GM18907 (cell line): ENCODE measurements at regions not wholly inside any gene's neighbourhood (a gene's known extent, or its start where the extent isn't known, plus 50 kb on each side); places are given as distances from the start of the nearest gene placed in this dataset.
"Not testable (repeated sequence)": the region's sequence is repeated elsewhere in the genome, so short reads cannot be mapped to it uniquely, and the experiment has no call there.

ENCODE experiments used
- ATAC-seq: cut with Tn5 transposase; IDR thresholded peaks from one replicate; pipeline ENCODE4 v1.9.1; 2021; ENCODE audit warnings: mild to moderate bottlenecking, moderate library complexity; ENCODE audit not compliant: unreplicated experiment

GRCh38 chr3:127420829-127421228 lies 133.0 kb upstream of the PRR20G start:
- ATAC-seq: no peak

- no peak for ATAC-seq
Measured at GRCh38 chr3:127419641-127420553, 132.1 kb upstream of the PRR20G start.

GRCh38 chr3:127419182-127419581 lies 131.3 kb upstream of the PRR20G start:
- ATAC-seq: no peak

- ATAC-seq: no peak
Measured at GRCh38 chr3:127418560-127419147, 130.8 kb upstream of the PRR20G start.

DNA sequence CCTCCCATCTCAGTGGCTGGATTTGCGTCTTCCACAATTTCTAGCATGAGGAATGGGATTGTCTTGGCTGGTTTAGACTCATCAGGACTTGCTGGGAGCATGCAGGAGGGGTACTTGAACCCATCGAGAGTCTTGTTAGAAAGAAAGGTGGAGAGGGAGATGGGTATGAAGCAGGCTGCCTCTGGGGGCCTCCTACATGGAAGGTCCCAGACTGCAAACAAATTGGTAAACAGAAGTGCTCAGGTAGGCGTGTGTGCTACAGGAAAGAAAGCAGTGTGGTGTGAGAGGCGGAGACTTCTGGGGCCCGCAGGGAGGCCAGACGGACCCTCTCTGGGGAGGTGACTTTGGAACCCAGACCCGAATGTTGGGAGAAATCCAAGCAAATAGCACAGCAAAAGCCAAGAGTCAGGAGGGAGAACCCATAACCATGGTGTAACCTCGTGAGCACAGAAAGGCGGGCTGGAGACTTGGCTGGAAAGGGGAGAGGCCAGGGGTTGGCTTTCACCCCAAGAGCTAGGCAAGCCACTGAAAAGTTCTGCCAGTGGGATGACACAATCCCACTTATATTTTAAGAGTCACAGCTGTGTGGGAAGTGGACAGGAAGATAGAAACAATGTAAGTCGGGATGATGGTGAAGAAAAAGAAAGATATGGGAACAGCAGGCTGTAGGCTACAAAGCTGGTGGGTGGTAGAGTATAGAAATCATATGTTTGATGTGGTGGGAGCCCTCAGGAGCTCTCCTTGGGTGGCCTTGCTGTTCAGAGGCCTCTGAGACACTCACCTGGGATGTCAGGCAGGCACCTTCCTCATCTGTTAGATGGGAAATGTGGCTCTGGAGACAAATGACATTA lies 130.1 kb upstream of the PRR20G start:
- no peak for ATAC-seq

DNA sequence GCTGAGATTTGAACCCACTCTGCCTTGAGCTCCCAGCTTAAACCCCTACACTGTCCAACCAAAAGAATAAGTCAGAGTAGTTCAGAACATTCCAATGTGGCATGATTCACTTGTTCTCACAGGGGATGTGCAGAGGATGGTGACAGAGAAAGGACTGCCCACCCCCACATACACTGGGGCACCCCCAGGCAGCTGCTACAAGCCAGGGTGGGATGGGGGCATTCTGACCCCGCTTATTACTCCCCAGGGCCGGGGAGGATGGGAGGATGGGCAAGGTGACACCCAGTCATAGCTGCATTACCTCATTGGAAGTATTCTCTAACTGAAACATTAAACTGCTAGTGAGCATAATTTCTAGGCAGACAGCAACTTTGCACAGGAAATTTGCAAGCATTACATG lies 126.0 kb upstream of the PRR20G start:
- ATAC-seq: no peak

DNA sequence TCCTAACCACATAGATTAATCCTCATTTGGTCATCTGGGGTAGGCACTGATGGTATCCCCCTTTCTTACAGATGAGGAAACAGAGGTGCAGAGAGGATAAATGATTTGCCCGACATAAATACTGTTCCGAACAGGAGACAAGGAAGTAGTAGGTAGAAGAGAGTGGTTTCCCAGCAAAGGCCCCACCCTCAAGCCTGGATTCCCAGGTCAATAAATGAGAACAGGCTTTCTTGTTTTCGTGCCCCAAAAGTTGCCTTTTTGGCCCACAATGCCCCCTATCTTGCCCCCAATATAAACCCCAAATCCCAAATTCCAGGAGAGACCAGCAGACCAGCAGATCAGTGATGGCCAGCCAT lies 125.5 kb upstream of the PRR20G start:
- no peak for ATAC-seq

- ATAC-seq: no peak
Measured at GRCh38 chr3:127412578-127413317, 124.9 kb upstream of the PRR20G start.

GRCh38 chr3:127411875-127412274 lies 124.0 kb upstream of the PRR20G start:
- not testable (repeated sequence) for ATAC-seq

DNA sequence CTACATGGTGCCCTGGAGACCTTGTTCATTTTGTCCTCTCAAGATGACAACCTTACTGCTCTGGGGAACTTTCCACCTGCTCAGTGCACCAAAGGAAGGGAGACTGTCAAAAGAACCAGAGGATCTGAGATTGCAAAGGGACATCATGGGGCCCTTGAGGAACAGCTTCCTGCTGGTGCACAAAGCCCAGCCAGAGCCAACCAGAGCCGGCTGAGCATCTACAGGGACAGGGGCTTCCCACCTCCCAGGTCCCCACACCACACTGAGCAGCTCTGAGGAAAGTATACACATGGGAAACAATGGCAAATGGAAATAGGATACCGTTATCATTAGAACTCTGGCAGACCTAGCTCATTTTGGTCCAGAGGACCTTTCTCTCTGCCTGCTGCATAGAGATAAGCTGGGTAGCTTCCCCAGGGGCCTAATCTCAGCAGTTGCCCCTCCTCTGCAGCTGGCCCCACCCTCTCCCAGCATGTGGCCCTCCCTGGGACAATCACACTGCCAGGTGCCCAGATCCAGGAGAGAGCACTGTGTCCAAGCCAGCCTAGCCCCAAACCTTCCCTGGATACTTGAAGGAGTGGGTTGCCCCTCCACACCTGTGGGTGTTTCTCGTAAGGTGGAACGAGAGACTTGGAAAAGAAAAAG lies 123.4 kb upstream of the PRR20G start:
- no peak for ATAC-seq

DNA sequence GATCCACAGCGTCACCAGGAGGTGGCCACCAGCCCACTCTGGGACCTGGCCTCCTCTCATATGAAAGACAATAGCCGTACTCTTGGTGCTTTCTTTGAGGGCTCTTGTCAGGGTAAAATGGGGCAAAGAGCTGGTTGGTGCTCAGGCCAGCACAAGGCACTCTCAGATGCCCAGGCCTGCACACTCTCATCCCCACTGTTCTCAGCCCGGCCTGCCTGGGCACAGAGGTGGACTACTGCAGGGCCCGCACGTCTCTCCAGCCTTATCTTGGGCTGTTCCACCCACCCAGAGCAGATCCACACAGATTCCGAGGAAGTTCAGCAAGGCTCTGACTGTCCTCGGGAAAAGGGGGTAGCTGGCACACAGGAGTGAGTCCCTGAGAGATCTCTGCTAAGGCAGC lies 122.8 kb upstream of the PRR20G start:
- no peak for ATAC-seq

GRCh38 chr3:127410137-127410488 lies 122.3 kb upstream of the PRR20G start:
- ATAC-seq: no peak

DNA sequence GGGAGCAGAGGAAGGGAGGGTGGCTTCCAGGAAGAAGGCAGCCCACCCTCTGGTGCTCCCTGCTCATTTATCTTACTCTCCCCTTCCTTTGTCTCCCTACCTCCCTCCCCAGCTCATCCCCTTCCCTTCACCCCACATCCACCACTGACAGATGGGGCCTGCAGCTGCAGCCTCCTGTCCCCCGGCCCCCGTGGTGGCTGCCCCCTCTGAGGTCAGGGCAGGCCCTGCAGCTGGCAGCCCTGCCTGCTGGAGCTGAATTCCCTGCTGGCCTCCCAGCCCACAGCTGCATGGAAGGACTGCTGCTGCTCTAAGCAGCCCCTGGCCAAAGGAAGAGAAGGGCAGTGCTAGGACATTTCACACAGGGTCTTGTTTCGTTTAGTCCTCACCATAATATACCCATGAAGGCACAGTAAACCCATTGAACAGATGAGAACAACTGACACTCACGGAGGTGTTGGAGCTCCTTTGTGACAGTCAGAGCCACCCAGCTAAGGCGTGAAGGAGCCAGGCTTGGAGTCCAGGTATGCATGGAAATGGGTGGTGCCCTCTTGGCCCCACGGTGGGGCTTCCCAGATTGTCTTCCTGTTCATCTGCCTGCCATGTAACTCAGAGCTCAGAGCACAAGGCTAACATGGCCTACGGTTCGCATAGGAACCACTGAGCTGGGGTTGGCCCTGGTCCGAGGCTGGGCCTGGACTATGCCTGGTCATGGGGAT lies 121.7 kb upstream of the PRR20G start:
- ATAC-seq: no peak

GRCh38 chr3:127408684-127409420 lies 121.0 kb upstream of the PRR20G start:
- ATAC-seq: no peak

DNA sequence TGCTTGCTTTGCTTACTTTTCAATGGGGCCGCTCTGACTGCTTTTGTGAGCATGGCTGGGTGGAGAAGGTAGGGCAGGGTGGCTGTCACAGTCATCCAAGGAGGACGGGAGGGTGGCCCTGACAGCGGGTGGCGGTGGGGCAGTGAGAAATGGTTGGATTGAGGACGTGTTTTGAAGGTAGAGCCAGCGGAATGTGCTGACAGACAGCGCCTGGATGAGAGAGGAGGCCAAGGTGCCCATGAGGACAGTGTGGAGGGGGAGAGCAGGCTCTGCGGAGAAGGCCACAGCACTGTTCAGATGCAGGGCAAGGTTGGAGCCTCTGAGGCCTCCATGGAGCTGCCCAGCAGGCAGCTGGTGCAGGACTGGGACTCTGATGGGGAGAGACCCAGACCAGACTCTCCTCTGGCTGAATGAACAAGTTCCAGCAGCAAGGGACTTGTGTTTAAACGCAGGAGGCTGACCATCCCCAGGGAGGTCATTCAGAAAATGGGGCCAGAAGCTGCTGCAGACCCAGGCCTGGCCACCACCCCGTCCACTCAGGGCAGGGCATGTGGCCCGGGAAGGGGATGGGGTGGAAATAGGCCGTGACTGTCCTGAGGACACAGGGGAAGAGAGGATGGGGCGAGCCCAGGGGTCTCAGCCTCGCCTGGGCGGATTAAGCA lies 120.3 kb upstream of the PRR20G start:
- ATAC-seq: no peak

DNA sequence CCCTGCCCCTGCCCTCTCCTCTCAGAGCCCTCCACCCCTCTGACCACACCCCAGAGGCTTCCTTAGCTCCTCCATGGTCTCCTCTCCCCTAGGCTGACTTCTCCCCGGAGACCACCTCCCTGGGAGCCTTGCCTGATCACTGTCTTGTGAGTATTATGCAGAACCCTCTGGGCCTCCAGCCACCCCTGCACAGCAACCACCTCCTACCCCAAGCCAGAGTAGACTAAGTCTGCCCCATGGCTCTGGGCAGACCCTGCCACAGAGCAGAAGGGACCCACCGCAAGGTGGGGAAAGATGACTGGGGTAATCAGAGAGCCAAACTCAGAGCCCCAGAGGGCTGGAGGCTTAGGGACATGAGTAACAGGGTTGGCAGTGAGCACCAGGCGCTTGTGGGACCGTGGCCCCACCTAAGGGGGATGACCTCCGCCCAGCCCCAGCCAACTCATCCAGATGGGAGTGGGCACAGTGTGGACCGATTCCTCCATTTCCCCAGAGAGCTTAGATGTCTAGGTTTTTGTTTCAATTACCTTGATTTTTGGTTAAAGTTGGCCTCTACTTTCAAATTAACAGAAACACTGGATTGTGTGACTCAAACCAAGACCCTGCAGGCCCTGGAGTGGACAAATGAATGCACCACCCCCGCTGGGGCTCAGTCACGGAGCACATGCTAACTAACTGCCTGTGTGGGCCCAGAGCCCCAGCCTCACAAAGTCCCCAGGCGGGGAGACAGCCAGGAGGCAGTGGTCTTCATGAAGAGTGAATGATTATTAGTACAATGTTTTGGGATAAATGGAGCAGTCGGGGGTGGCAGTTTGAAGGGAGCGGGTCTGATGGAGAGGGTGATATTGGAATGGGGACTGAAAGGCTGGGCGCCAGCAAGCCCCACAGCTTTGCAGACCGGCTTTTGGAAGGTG lies 119.4 kb upstream of the PRR20G start:
- no peak for ATAC-seq

GRCh38 chr3:127406309-127407025 lies 118.6 kb upstream of the PRR20G start:
- no peak for ATAC-seq
